ENCODE measurements at regions not wholly inside any gene's neighbourhood (a gene's known extent, or its start where the extent isn't known, plus 50 kb on each side); places are given as distances from the start of the nearest gene placed in this dataset.
A peak's percentile ranks its signal among the peaks of the same experiment; 100 is the strongest.

- no peak for TF ChIP-seq ZNF219 (CRISPR knock-in tag; IDR thresholded peaks at IDR 0.05; ENCODE audit: borderline replicate concordance)
- no peak for TF ChIP-seq ZNF512 (CRISPR knock-in tag; IDR thresholded peaks at IDR 0.05; ENCODE audit: borderline replicate concordance)
Measured at GRCh38 chr18:22702806-22703205, 230.3 kb upstream of the RBBP8 start (continued).

GRCh38 chr18:22703883-22704585, 229.1 kb upstream of the RBBP8 start:
- H3K4me3 Mint-ChIP-seq, result no peak overlapping the region
- CTCF ChIA-PET, result no interaction called here
- TF ChIP-seq ZNF512 (CRISPR knock-in tag; IDR thresholded peaks at IDR 0.05; ENCODE audit: borderline replicate concordance), result no peak
- TF ChIP-seq ZNF138 (CRISPR knock-in tag; conservative IDR thresholded peaks at IDR 0.05), result no peak
- no peak for TF ChIP-seq ZNF396 (CRISPR knock-in tag; IDR thresholded peaks at IDR 0.05; ENCODE audit: borderline replicate concordance)
- no peak for TF ChIP-seq FOXP4 (CRISPR knock-in tag; IDR thresholded peaks at IDR 0.05)
- no peak for TF ChIP-seq MXD4 (CRISPR knock-in tag; IDR thresholded peaks at IDR 0.05; ENCODE audit: borderline replicate concordance)
- no peak for TF ChIP-seq ATF3 (CRISPR knock-in tag; conservative IDR thresholded peaks at IDR 0.05)
- peak; percentile 72; the same call in 1 of the 2 replicates for TF ChIP-seq TEAD1 (CRISPR knock-in tag; IDR thresholded peaks at IDR 0.05)
- no peak for TF ChIP-seq NR3C1 (CRISPR knock-in tag; conservative IDR thresholded peaks at IDR 0.05; ENCODE audit: low read depth)
- no peak for TF ChIP-seq AR (CRISPR knock-in tag; IDR thresholded peaks at IDR 0.05)
- TF ChIP-seq GABPB1 (CRISPR knock-in tag; IDR thresholded peaks at IDR 0.05), result no peak
- no peak for TF ChIP-seq CBFB (CRISPR knock-in tag; IDR thresholded peaks at IDR 0.05; ENCODE audit: low read depth)
- TF ChIP-seq TEAD4 (CRISPR knock-in tag; IDR thresholded peaks at IDR 0.05), result peak; percentile 84; the same call in 1 of the 2 replicates
- no peak for TF ChIP-seq OVOL2 (CRISPR knock-in tag; IDR thresholded peaks at IDR 0.05; ENCODE audit: borderline replicate concordance)
- no peak for TF ChIP-seq RORB (CRISPR knock-in tag; IDR thresholded peaks at IDR 0.05)
- TF ChIP-seq HMGXB4 (CRISPR knock-in tag; IDR thresholded peaks at IDR 0.05), result no peak
- TF ChIP-seq CTCF (IDR thresholded peaks at IDR 0.05), result peak; percentile 62
- TF ChIP-seq ELF4 (CRISPR knock-in tag; IDR thresholded peaks at IDR 0.05; ENCODE audit: low read depth), result no peak
- no peak for TF ChIP-seq ZNF425 (CRISPR knock-in tag; conservative IDR thresholded peaks at IDR 0.05)
- no peak for TF ChIP-seq MYBL2 (CRISPR knock-in tag; IDR thresholded peaks at IDR 0.05)

More at GRCh38 chr18:22703883-22704585, 229.1 kb upstream of the RBBP8 start:
- Mint-ChIP-seq H3K27me3 (ENCODE audit: low read depth) (no peaks in the 10 kb centered on the region; the same call in 1 of the 2 replicates), H3K4me1 (no peaks in the 10 kb centered on the region), H3K36me3 (no peaks in the 10 kb centered on the region), H3K9me3 (peaks cover 13% of the 10 kb centered on the region), H3K27ac (no peak overlapping the region)
- DNase-seq (ENCODE audit: low spot score) (no peak), ATAC-seq (peak; percentile 57; the same call in 1 of the 2 replicates)
- POLR2A ChIA-PET, result no interaction called here

All from WTC11 (cell line).